MCF 10A (cell line): ENCODE measurements at regions not wholly inside any gene's neighbourhood (a gene's known extent, or its start where the extent isn't known, plus 50 kb on each side); places are given as distances from the start of the nearest gene placed in this dataset.

Experiments used
- BruUV-seq: library from RNA; stranded (reverse); fragments of 400-500 nt; replicated peaks from 2 replicates; lab custom pipeline; 2021; lab: Mats Ljungman, UMichigan
- CTCF ChIA-PET: fragments of 300-600 bp; sonication (Branson Sonifier 250); formaldehyde crosslinking; extraction: SDS; loops from one replicate; lab custom pipeline; 2021; ENCODE audit warnings: antibody characterized with exemption, inconsistent platforms; lab: Yijun Ruan, JAX
- POLR2A ChIA-PET: fragments of 300-600, 350-650 bp; sonication (Branson Sonifier 250); formaldehyde crosslinking; extraction: SDS; loops from one replicate; lab custom pipeline; 2020; ENCODE audit warnings: antibody characterized with exemption, inconsistent platforms; lab: Yijun Ruan, JAX
- DNase-seq: peaks from one replicate; pipeline ENCODE4 v3.0.0-alpha.2; 2018; ENCODE audit not compliant: unreplicated experiment
- H3K27ac Mint-ChIP-seq: one replicate; pipeline ENCODE4 v1.8.0; 2022; ENCODE audit warnings: mild to moderate bottlenecking, low read depth, mixed read lengths; ENCODE audit not compliant: unreplicated experiment
- H3K27me3 Mint-ChIP-seq: one replicate; pipeline ENCODE4 v1.8.0; 2022; ENCODE audit warnings: mixed read lengths; ENCODE audit not compliant: insufficient read depth, unreplicated experiment
- H3K36me3 Mint-ChIP-seq: one replicate; pipeline ENCODE4 v1.8.0; 2022; ENCODE audit warnings: mild to moderate bottlenecking, moderate library complexity, mixed read lengths; ENCODE audit not compliant: insufficient read depth, unreplicated experiment
- H3K4me1 Mint-ChIP-seq: one replicate; pipeline ENCODE4 v1.8.0; 2022; ENCODE audit warnings: mixed read lengths; ENCODE audit not compliant: insufficient read depth, unreplicated experiment
- H3K4me3 Mint-ChIP-seq: one replicate; pipeline ENCODE4 v1.8.0; 2022; ENCODE audit warnings: mild to moderate bottlenecking, moderate library complexity, mixed read lengths; ENCODE audit not compliant: unreplicated experiment
- H3K9me3 Mint-ChIP-seq: one replicate; pipeline ENCODE4 v1.8.0; 2022; ENCODE audit warnings: mixed read lengths; ENCODE audit not compliant: unreplicated experiment
- intact Hi-C: fragments of 100-400 bp; cut with micrococcal nuclease; formaldehyde crosslinking; loops from 2 replicates; pipeline ENCODE4 v1.14.1; 2022
- TF ChIP-seq, protein P1 (sequence below): fragments of 200-600 bp; IDR thresholded peaks from one replicate; pipeline ENCODE4 v1.8.0; 2022; ENCODE audit warnings: antibody characterized with exemption, mild to moderate bottlenecking; ENCODE audit not compliant: unreplicated experiment

DNA sequence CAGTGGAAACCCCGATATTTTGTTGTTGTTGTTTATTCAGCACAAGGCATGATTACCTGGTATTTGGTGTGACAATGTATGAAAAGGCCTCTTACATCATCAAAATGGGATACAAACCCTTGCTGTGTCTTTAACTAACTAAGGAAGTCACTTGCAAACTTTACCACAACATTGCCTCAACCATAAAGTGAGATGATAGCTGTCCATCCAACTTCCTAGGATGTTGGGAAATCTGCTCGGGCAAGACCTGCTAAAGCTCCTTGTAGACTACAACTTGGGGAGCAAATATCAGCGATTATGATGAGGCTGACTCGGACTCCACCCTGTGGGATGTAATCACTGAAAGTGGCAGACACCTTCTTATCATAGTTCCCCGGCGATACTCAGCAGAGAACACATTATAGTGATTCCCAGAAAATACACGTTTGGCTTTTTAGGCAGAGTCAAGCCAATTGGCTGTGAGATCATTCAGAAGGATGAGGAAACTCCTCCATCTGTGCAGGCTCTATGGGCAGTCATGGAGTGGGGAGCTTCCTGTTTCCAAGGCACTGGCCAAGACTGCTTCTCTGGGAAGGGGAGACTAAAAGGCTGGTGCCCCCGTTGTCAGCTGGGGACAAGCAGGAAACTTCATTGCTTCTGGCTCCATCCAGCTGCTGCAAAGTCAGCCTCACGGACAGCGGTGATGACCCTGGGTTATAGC is 289.0 kb downstream of the RNF144A start:
- H3K27me3 Mint-ChIP-seq = no peaks in the 10 kb centered on the region
- H3K27ac Mint-ChIP-seq = no peak overlapping the region
- DNase-seq = no peak
- H3K9me3 Mint-ChIP-seq = no peaks in the 10 kb centered on the region
- intact Hi-C loops = no loop called here
- ChIA-PET POLR2A (interaction anchor here (0.7 kb wide), 1 partner anchor 81 kb away, joined by 3 read pairs; no protein-coding TSS in a partner anchor), CTCF (interaction anchor here (0.6 to 1.8 kb wide), 5 partner anchors 11 to 221 kb away, joined by 3 to 6 read pairs (median 4); no protein-coding TSS in a partner anchor)
- BruUV-seq = no TSS peak
- no peaks in the 10 kb centered on the region for H3K36me3 Mint-ChIP-seq
- no peak overlapping the region for H3K4me3 Mint-ChIP-seq
- TF ChIP-seq, protein P1, sequence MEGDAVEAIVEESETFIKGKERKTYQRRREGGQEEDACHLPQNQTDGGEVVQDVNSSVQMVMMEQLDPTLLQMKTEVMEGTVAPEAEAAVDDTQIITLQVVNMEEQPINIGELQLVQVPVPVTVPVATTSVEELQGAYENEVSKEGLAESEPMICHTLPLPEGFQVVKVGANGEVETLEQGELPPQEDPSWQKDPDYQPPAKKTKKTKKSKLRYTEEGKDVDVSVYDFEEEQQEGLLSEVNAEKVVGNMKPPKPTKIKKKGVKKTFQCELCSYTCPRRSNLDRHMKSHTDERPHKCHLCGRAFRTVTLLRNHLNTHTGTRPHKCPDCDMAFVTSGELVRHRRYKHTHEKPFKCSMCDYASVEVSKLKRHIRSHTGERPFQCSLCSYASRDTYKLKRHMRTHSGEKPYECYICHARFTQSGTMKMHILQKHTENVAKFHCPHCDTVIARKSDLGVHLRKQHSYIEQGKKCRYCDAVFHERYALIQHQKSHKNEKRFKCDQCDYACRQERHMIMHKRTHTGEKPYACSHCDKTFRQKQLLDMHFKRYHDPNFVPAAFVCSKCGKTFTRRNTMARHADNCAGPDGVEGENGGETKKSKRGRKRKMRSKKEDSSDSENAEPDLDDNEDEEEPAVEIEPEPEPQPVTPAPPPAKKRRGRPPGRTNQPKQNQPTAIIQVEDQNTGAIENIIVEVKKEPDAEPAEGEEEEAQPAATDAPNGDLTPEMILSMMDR = no peak
- no peaks in the 10 kb centered on the region for H3K4me1 Mint-ChIP-seq

DNA sequence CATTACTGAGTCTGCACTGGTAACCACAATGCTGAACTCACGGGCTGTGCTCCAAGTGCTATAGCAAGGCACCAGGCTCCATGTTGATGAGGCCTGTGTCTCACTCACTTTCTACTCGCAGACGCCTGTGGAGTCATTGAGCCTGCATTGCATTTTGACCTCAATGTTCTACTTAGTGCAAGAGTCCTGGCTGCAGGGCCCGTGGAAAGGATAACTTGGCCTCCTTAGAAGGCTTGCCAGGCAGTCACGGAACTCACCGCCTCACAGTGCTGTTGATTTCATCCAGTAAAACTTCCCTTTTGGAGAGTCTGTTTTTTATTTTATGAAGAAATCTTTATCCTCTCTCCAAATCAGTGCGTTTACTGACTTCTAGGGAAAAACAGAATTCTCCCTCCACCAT is 290.4 kb downstream of the RNF144A start:
- intact Hi-C loops = no loop called here
- BruUV-seq = no TSS peak
- no peaks in the 10 kb centered on the region for H3K36me3 Mint-ChIP-seq
- CTCF ChIA-PET = interaction anchor here (0.6 kb wide), 1 partner anchor 465 kb away, joined by 3 read pairs; no protein-coding TSS in a partner anchor
- H3K4me1 Mint-ChIP-seq = no peaks in the 10 kb centered on the region
- POLR2A ChIA-PET = no interaction called here
- H3K4me3 Mint-ChIP-seq = no peak overlapping the region
- H3K27me3 Mint-ChIP-seq = no peaks in the 10 kb centered on the region
- TF ChIP-seq, protein P1 = no peak
- DNase-seq = no peak
- no peak overlapping the region for H3K27ac Mint-ChIP-seq
- peaks cover 4% of the 10 kb centered on the region for H3K9me3 Mint-ChIP-seq

DNA sequence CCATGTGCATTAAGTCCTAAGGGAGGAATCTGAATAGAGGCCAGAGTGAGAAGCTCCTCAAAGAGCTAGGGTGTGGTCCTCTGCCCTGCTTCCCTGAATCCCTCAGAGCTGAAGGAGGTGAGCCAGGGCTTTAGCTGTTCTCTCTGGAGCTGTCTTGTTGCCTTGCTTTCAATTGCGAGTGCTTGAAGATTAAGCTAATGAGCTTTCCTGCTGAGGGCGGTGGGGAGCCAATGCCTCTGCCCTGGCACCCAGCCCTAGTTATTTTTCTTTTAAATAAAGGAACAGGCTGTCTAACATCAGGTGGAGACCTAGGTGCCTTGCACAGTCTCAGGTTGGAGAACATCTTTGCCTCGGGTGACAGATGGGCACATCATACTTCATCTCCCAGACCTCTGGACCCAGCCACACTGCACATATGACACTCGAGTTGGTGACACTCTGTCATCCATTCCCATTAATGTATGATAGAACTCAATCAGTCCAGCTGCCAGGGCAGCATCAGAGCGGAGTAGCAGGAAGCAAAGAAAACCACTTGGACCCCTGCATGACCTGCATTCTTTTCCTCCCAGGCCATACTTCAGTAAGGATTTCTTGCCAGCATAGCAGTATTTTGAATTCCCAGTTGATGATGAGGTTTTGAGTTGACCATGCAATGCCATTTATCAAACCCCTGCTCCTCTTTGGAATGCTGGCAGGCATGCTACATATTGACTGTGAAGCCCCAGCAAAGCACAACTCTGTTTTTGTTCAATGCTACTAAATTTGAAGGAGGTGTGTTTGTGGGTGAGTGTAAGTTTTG is 292.7 kb downstream of the RNF144A start:
- no peak for DNase-seq
- no peaks in the 10 kb centered on the region for H3K4me1 Mint-ChIP-seq
- H3K4me3 Mint-ChIP-seq = no peak overlapping the region
- TF ChIP-seq, protein P1 = no peak
- no peaks in the 10 kb centered on the region for H3K27me3 Mint-ChIP-seq
- POLR2A ChIA-PET = no interaction called here
- peaks cover 15% of the 10 kb centered on the region for H3K9me3 Mint-ChIP-seq
- BruUV-seq = no TSS peak
- no peak overlapping the region for H3K27ac Mint-ChIP-seq
- CTCF ChIA-PET = interaction anchor here (0.6 to 0.9 kb wide), 2 partner anchors 18 to 531 kb away, joined by 3 read pairs; no protein-coding TSS in a partner anchor
- no peaks in the 10 kb centered on the region for H3K36me3 Mint-ChIP-seq
- intact Hi-C loops = no loop called here

DNA sequence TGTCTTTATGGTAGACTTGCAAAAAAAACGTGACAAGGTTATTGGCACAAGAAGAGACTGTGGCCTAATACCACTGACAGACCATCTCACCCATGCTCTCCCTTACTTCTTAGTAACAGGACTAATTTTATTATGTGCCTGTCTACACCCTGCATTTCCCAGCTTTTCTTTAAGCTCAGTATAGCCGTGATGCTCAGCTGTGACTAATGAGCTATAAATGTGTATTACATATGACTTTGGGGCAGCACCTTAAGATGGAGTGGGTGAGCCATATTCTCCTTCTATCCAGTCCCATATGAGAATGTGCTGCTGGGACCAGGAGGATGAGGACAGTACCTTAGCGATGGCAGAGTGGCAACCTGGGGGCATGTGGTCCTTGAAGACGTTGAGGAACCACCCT is 293.5 kb downstream of the RNF144A start:
- H3K36me3 Mint-ChIP-seq = no peaks in the 10 kb centered on the region

More for the DNA sequence above, 293.5 kb downstream of the RNF144A start:
- CTCF ChIA-PET = interaction anchor here (0.9 kb wide), 1 partner anchor 19 kb away, joined by 3 read pairs; no protein-coding TSS in a partner anchor
- POLR2A ChIA-PET = no interaction called here
- BruUV-seq = no TSS peak
- intact Hi-C loops = no loop called here
- Mint-ChIP-seq H3K9me3 (peaks cover 15% of the 10 kb centered on the region), H3K4me3 (no peak overlapping the region), H3K27me3 (no peaks in the 10 kb centered on the region), H3K27ac (no peak overlapping the region), H3K4me1 (no peaks in the 10 kb centered on the region)
- TF ChIP-seq, protein P1 = no peak
- no peak for DNase-seq
